Stimulated activated CD4-positive, alpha-beta T cell treated with anti-CD3 and anti-CD28 coated beads, Interleukin-1b, Interleukin-23, amount 100 ng/mL, for 4 hours (primary cell): ENCODE measurements at regions not wholly inside any gene's neighbourhood (a gene's known extent, or its start where the extent isn't known, plus 50 kb on each side); places are given as distances from the start of the nearest gene placed in this dataset.
"Not testable (repeated sequence)": the region's sequence is repeated elsewhere in the genome, so short reads cannot be mapped to it uniquely, and the experiment has no call there.

ENCODE experiments used
- DNase-seq, 2 donors: peaks; one replicate each; pipeline ENCODE4 v3.0.0-alpha.2; 2020; ENCODE audit warnings: low read depth in 2 of 2

DNA sequence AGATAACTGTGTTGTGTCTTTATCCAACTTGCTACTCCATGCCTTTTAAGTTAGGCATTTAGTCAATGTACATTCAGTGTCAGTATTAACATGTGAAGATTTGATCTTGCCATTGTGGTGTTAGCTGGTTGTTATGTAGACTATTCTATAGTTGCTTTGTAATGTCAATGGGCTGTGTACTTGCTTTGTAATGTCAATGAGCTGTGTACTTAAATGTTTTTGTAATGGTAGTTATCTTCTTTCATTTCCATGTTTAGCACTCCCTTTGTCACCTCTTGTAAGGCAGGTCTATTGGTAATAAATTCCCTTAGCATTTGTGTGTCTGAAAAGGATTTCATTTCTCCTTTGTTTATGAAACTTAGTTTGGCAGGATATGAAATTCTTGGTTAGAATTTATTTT is 53.4 kb downstream of the MC4R start:
- no peak for DNase-seq

DNA sequence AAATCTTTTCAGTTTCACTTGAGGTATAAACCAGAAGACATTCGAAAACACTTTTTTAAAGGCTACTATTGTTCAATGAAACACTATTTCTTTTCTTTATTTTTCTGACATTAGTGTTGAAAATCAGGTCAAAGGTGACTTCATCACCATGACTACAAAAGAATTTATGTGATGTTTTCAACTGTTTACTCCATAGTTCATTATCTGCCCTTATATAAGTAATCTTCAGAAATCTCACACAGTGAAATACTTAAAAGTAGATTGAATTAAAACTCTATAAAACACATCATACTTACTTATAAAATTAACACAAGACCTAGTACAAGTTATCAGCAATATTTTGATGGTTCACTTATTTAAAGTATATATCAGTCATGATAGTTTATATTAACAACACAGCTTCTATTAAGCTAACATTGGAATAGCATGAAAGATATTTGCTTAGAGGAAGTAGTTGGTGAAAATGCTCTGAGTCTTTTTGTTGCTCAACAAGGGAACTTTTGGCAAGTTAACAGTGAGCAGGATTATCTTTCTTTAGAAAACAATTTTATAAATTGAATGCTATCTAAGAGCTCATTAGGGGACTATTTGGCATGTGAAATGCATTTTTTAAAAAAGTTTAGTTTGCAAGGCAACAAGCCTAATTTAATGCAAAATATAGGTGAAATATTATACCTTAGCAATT is 60.8 kb downstream of the MC4R start:
- DNase-seq: no peak

DNA sequence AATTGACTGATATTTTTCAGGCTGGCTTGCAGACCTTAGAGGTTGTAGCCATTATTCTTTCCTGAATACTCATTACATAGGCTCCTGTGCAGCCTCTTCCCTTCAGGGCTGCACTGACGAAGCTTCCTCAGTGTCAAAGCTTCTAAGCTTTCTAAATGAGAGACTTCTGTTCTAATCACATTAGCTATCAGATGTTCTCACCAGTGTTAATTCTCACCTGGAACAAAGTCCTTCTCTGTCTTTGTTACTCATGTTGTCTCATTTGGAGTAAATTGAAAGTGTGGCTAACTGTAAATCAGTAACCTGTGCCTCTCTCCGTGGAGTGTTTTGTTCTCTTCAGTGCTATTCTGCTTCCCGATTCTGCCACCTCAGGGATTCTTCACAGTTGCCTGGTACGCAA is 76.9 kb downstream of the MC4R start:
- no peak for DNase-seq

DNA sequence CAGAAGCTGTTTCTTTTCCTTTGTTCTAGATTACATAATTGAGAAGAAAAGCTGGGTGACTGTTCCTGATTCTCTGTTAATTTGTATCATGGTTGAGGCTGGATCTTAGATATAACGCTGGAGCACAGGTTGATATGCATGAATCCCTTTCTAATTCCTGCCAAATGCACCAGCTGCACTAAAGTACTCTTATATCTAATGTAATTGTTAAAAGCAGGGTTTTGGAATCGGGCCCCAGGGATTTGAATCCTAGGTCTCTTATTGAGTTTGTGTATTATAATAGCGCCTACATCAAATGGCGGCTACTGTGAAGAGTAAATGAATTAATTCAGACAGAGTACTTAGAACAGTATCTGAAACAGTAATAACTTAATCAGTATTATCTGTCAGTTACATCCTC is 80.4 kb downstream of the MC4R start:
- no peak for DNase-seq

DNA sequence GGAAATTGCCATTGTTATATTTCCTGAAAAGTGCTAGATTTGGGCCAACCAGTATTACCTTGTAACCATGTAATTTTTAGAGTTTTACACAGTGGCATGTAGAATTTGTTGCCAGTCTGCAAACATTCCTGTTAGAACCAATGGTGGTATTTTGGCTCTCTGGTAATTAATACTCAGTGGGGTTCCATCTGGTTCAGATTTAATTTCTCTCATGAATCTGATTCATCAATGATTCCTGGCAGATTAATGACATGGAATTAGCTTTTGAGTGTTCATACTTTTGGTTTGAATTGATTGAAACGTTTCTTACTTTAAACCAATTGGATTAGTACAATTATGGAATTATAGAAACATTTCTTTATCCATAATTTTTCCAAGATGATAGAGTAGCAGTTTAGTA is 93.2 kb downstream of the MC4R start:
- DNase-seq: no peak

DNA sequence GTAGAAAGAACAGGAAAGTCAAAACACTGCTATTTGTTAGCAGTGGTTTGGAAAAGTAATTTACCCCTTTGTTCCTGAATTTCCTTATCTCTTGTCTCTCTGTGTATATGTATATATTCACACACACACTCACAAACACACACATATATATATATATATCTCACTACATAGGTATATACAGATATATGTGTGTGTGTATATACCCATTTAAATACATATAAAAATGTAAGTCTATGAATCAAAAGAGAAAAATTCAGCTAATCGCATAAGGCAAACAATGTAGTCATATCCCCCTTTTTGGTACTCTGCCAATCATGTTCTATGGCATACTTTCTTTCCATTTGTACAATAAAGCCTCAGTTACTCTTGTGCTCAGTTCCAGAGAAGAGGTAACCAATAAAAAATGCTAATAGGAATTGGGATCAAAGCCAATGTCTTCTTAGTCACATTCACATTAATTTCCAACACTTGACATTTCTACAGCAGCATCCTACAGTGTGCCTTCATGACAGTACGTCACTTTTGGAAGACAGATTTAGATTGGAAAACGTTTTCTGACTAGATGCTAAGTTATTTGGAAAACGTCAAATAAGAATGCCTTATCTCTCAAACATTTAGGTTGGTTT is 94.6 kb downstream of the MC4R start:
- DNase-seq: no peak

DNA sequence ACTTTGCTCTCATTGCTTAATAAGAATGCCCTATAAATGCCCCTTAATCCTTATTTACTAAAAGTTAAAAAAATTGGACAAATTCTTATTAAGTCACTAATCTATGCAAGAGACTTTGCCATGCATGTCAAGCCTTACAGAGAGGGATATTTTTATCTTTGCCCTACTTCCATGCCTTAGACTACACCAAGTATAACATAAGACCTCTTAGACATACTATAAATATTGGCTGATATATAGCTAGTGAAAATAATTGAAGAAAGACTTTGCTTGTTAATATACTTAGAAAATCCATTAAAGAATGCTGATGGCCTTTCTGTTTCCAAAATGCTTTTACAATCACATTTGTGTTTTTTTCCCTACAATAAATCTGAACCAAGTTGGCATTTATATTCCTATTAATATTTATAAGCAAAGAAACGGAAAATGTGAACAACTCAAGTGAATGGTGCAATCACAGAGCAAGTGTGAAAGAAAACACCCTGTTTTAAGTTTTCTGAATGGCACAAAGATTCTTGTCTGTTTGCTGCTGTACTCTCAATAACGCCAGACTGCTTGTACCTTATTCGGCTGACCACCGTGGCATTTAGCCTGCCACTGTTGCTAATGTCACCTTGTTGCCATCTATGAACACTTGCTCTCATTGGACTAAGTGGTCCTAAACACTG is 105.0 kb downstream of the MC4R start:
- DNase-seq: no peak

DNA sequence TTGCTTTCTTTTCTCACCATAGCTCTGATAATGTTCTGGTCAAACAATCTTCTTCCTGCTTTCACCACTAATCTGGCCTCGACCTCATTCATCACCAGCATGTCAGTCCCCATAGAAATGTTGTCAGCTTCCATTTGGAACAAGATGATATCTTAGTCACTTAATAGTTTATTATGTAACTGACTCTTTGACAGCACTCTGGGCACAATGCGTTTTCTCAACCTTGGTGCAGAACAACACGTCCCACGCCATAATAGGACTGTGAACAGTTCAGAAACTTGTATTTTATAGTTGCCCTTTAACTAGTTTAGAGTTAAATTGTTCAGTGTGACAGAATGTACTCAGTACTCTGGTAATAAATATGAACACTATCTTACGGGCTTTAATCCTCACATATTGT is 106.0 kb downstream of the MC4R start:
- no peak for DNase-seq

DNA sequence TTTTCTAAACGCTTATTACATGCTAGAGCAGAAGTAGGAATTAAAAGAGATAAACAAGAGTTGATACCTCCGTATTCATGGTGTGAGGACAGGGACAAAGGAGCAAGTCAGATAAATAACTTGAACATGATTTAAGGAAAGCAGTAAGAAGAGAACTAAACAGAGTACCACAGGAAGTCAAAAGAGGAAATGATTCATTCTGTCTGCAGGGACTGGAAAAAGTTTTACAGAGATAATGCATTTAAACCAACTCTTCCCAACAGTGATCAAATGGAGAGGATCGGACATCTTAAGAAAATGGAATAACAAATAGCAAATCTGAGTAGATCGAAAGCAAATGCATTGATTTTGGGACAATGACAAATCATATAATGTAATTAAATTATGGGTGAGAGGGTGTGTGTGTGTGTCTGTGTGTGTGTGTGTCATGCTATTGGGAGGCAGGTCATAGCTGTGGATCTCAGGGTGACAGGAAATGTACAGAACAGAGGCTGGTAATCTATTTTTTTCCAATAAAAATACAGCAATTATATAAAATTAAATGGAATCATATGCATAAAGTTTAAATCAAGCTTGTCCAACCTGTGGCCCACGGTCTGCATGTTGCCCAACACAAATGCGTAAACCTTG is 113.4 kb downstream of the MC4R start:
- no peak for DNase-seq

DNA sequence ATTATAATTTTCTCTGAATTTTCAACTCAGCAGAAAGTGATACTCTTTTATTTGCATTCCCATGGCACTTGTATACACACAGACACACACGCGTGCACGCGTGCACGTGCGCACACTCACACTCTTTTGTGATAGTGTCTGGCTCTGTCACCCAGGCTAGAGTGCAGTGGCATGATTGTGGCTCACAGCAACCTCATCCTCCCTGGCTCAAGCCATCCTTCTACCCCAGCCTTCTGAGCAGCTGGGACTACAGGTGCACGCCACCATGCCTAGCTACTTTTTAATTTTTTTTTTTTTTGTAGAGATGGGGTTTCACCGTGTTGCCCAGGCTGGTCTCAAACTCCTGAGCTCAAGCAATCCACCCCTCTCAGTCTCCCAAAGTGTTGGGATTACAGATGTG is 123.2 kb downstream of the MC4R start:
- DNase-seq: no peak

DNA sequence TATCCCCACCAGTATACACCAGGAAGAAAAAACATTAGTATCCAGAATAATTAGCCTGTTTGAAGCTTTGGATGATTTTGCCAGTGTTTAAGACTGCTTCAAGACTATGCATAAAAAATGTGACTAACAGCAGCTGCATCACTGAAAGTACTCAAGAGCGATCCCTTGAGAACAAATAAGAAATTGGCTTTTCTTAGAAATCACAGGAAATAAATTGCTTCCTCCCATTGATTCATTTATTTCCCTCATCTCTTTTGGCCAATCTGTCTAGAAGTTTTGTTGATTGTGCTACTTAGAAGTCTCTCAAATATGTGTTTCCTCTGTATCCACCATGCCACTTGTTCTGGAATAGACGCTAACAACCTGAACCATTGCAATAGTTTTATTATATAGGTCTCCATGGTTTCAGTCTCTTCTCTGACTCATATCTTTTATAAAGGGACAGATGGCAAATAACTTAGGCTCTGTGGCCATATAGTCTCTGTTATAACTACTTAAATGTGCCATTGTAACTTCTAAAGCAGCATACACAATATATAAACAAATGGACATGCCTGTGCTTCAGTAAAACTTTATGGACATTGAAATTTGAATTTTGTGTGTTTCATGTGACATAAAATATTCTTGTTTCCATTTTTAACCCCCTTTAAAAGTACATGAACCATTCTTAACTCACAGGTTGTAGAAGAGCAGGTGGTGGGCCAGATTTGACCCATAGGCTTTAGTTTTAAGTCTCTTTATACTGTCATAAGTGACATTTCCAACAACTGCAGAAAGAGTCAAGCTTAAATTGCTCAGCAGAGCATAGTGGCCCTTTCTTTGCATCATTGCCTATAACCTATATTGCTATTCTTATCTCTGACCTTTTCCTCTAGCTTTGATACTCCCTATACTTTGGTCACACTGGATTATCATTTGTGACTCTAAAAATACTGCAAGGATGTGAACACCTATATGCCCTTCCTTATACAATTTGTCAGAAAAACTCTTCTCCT is 123.9 kb downstream of the MC4R start:
- DNase-seq: no peak

DNA sequence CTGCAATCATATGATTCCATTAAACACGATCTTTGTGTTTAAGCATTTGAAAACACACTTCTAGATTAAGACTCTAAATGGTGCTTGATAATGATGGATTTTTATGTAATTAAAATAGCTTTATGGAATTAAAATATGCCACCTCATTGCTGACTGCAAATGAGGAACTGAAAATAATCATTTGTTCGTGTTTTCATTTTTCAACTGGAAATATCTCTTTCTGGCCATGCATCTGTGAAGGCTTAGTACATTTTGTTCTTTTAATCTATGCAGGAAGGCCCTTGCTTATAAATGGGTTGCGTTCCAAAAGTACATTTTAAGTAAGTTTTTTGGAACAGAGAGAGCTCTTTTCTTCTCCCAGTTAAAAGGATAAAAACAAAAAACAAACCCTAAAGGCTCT is 125.5 kb downstream of the MC4R start:
- DNase-seq: no peak

DNA sequence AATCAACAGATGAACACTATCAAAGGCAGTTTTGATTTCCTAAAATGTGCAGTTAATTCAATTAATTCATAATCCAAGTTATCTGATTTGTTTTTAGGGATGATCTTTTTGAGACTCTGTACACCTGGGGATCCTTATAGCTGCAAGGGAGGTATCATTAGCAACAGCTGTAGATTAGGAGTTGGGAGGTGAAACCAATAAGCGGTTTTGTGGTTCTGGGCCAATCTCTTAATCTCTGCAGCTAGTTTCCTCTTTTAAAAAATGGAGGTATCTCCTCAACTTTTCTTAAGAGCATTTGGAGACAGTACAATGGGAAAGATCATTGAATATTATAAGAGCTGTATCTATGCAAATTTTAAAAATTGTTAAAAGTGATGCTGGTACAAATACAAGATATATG is 126.0 kb downstream of the MC4R start:
- no peak for DNase-seq

DNA sequence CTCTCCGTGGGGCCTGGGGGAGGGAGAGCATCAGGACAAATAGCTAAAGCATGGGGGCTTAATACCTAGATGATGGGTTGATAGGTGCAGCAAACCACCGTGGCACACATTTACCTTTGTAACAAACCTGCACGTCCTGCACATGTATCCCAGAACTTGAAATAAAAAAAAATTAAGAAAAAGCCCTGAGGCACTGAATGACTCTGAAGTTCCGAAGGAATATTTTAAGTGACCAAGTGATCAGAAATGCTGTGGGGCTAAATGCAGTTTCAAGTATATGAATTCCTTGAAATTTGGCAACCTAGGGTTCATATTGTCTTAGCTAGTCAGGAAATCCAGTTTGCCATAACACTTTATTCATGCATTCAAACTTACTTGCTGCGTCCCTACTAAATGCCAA is 127.5 kb downstream of the MC4R start:
- DNase-seq: no peak

DNA sequence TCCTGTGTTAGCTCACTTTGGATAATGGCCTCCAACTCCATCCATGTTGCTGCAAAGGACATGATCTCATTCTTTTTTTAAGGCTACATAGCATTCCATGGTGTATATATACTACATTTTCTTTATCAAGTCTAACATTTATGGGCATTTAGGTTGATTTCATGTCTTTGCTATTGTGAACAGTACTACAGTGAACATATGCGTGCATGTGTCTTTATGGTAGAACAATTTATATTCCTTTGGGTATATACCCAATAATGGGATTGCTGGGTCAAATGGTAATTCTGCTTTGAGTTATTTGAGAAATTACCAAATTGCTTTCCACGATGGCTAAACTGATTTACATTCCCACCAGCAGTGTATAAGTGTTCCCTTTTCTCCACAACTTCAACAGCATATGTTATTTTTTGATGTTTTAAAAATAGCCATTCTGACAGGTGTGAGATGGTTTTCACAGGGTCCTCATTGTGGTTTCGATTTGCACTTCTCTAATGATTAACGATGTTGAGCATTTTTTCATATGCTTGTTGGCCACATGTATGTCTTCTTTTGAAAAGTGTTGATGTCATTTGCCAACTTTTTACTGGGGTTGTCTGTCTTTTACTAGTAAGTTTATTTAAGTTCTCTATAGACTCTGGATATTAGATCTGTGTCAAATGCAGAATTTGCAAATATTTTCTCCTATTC is 133.4 kb downstream of the MC4R start:
- not testable (repeated sequence) for DNase-seq

DNA sequence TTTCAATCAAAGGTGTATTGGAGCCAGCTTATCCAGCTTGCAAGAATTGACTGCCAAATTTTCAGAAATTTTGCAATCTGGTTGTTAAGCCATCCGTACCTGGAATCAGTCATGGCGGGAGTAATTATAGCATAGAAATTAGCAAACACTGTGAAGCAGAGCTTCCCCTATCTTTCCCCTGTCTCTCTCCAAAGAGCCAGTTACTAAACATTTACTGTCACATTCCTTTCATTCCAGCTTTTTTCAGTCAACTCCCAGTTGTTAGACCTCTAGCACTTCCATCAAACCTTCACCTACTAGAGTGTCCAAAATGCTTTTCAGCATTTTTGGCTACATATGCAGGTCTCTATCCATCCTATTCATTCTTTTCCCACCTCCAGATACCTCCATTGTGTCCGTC is 137.4 kb downstream of the MC4R start:
- no peak for DNase-seq

DNA sequence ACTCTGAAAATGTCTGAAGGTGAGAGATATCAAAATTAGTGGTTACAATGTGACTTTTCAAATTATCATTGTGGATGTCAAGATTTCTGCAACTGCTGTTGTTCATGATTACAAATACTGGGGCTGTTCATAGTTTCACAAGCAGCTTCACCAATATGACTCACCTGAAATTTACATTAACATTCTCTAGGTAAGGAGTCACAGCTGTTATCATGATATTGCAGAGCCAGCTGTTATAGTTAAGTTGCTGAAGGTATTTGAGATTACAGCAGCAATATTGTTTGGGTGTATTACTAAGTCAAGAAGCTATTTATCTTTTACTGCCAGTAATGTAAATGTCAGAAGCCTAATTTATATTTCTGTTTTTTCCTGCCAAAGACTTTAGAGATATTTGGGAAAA is 140.0 kb downstream of the MC4R start:
- no peak for DNase-seq

DNA sequence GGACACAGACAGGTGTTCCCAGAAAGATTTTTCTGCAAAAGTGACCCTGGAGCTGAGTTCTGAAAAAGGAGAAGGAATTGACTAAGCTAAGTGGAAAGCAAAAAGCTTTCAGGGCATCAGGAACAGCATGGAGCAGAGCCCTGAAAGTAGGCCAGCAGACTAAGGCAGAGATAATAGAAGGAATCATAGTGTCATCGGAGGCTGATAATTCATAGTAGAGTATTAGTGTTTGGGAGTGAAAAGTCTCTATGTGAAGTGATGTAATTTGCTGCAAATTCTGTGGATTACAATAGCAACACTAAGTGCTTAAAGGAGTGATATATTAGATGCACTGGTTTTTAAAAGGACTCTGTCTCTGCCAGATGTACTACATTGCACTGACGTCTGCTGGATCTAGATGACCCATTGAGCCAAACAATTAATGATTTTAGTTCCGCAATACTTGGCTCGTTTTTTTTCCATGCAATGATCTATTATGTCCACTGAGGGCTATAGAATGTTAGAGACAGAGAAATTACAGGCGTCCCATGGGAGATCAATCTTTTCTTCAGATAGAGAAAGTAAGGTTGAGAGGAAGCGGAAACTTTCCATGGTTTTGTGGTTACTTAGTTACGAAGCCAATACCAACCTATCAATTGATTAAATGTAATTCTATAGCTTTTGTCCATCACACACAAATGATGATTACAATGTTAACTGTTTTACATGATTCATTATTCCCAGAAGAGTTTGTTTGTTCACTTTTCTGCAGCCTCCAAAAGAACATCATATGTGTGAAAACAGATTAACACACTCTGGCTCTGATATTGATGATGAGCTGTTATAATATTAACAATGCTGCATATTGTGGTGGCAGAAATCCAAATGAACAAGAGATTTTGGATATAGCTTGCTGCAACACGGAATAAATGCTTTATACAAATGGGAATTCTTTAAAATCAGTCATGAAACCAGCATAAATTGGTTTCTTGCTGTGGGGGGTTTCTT is 143.7 kb downstream of the MC4R start:
- DNase-seq: no peak

DNA sequence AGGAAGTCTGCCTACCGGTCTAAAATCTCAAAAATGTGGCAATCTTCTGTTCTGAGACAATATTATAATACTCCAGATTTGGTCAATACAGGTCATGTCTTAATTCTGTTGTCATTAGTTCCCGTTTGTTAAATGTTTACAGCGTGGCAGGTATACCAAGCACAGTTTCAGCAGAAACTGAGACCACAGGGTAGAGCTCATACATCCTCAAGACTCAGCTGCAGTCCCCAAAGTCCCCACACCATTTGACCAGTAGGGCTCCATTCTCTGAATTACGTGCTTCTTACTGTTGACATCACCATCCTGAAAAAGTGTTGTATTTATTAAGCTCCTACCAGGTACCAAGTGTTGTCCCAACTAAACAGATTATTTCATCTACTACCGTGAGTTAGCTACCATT is 157.1 kb downstream of the MC4R start:
- no peak for DNase-seq

DNA sequence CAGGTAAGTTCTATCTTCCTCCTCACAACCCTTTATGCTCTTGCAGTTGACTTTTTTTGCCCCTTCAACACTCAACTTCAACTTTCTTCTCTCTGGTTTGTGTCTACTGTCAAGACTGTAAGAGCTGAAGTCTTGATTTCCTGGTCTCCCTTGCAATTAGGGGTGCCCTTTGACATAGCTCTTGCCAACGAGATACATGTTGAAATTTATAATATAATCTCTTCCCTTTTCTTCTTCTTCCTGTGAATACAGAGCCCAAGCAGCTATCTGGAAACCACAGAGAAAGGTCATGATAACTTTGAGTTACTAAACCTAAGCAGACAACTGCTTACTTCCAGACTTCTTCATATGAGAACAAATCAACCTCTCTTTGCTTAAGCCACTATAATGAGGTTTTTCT is 163.5 kb downstream of the MC4R start:
- DNase-seq: no peak
